ENCODE measurements at regions not wholly inside any gene's neighbourhood (a gene's known extent, or its start where the extent isn't known, plus 50 kb on each side); places are given as distances from the start of the nearest gene placed in this dataset.

DNA sequence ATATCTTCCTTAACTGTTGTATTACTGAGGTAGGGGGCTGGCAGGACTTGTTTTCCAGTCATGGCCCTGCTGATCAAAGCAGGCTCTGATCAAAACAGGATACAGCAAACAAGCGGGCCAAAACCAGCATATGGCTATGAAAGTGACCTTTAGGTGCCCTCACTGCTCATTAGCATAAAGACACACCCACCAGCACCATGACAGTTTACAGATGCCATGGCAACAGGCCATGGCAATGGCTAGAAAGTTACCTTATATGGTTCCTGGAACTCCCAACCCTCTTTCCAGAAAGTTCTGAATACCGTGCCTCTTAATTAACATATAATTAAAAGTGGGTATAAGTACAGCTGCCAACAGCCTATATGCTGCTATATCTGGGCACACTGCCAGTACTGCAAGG, 551.4 kb upstream of the SGCG start:
- H3K4me1 ChIP-seq (replicated peaks in 1 of 4; ENCODE audit: control insufficient read depth in 3 of 4, insufficient read depth in 4 of 4, low read length in 3 of 4), result no peaks in the 10 kb centered on the region
- no peak overlapping the region for H3K27ac ChIP-seq (ENCODE audit: low read depth, low read length)
- FAIRE-seq, result no peak
- no peak overlapping the region for H2AFZ ChIP-seq (ENCODE audit: low read length)
- 94% methylated on average over 2 of the region's 2 CpGs; no CpG with 5 or more reads in 1 of the 2 experiments for WGBS, 2 experiments (ENCODE audit: extremely low coverage in 1 of 2, insufficient coverage in 1 of 2, insufficient read length in 1 of 2, insufficient replicate concordance in 2 of 2, low coverage in 1 of 2, low lambda C conversion rate in 2 of 2, missing lambda C conversion rate in 1 of 2)
- ChIA-PET POLR2A (ENCODE audit: partially characterized antibody) (no interaction called here), CTCF (ENCODE audit: partially characterized antibody) (no interaction called here)
- H3K9ac ChIP-seq (replicated peaks in 1 of 4; ENCODE audit: extremely low read depth in 1 of 4, low read depth in 3 of 4, low read length in 3 of 4), result no peak overlapping the region
- no peak overlapping the region for H3K4me3 ChIP-seq (ENCODE audit: extremely low read depth in 1 of 4, insufficient read depth in 2 of 4, low read depth in 3 of 4, low read length in 4 of 4)
- H2AK5ac ChIP-seq (ENCODE audit: low read depth, low read length), result no peak overlapping the region
- H4K20me1 ChIP-seq (replicated peaks in 1 of 2; ENCODE audit: control insufficient read depth in 1 of 2, insufficient read depth in 2 of 2, low read length in 2 of 2), result no peaks in the 10 kb centered on the region
- no peak overlapping the region for H2BK120ac ChIP-seq (replicated peaks; ENCODE audit: low read depth, low read length)
- H4K8ac ChIP-seq (ENCODE audit: extremely low read depth, insufficient read depth, low read length), result no peak overlapping the region
- no peak overlapping the region for H2BK12ac ChIP-seq (ENCODE audit: low read depth, low read length)
- no peak overlapping the region for H3K14ac ChIP-seq (ENCODE audit: insufficient read length)
- no peak overlapping the region for H3K18ac ChIP-seq (ENCODE audit: extremely low read depth, low read length)
- no peak for DNase-seq (ENCODE audit: low read depth in 1 of 2, low spot score in 2 of 2)
- H2BK5ac ChIP-seq (ENCODE audit: low read depth, low read length), result no peak overlapping the region
- H3K56ac ChIP-seq (replicated peaks; ENCODE audit: insufficient read length, low read depth, low read length), result no peak overlapping the region
- no peaks in the 10 kb centered on the region for H3K79me1 ChIP-seq (ENCODE audit: low read depth, low read length)
- H3K23me2 ChIP-seq (ENCODE audit: low read depth, low read length), result no peaks in the 10 kb centered on the region
- H3K36me3 ChIP-seq (ENCODE audit: control insufficient read depth in 2 of 4, insufficient read depth in 4 of 4, low read length in 3 of 4), result no peaks in the 10 kb centered on the region
- H2BK20ac ChIP-seq (ENCODE audit: low read length), result no peak overlapping the region
- H3K27me3 ChIP-seq (replicated peaks in 1 of 4; ENCODE audit: control insufficient read depth in 3 of 4, extremely low read depth in 1 of 4, insufficient read depth in 3 of 4, low read length in 3 of 4), result no peaks in the 10 kb centered on the region
- no peak overlapping the region for H4K91ac ChIP-seq (replicated peaks; ENCODE audit: insufficient read length, low read length)
- 0 out of 4 replicates have a peak, but pooled peaks cover 0 to 4% of the 10 kb centered on the region in 2 experiments for H3K9me3 ChIP-seq (ENCODE audit: insufficient read depth in 2 of 2, low read depth in 1 of 2, low read length in 1 of 2)
- H2BK15ac ChIP-seq (ENCODE audit: low read length), result no peak overlapping the region
- no peaks in the 10 kb centered on the region for H3K79me2 ChIP-seq (ENCODE audit: control insufficient read depth in 1 of 2, insufficient read depth in 2 of 2, low read length in 2 of 2)
- H3K4ac ChIP-seq (replicated peaks; ENCODE audit: insufficient read length, low read depth, low read length), result no peak overlapping the region
- no peak overlapping the region for H3K23ac ChIP-seq (ENCODE audit: insufficient read length)
- H4K5ac ChIP-seq (ENCODE audit: insufficient read length, low read depth, low read length), result no peak overlapping the region
- no peak overlapping the region for H3K4me2 ChIP-seq (ENCODE audit: insufficient read depth in 1 of 2, low read depth in 2 of 2, low read length in 2 of 2)
- TF ChIP-seq RAD21 (IDR thresholded peaks at IDR 0.05 in 1 of 2, conservative IDR thresholded peaks at IDR 0.05 in 1 of 2; ENCODE audit: low read depth in 2 of 2, low read length in 2 of 2), result no peak
- TF ChIP-seq, protein P1, sequence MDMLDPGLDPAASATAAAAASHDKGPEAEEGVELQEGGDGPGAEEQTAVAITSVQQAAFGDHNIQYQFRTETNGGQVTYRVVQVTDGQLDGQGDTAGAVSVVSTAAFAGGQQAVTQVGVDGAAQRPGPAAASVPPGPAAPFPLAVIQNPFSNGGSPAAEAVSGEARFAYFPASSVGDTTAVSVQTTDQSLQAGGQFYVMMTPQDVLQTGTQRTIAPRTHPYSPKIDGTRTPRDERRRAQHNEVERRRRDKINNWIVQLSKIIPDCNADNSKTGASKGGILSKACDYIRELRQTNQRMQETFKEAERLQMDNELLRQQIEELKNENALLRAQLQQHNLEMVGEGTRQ (IDR thresholded peaks at IDR 0.05; ENCODE audit: low read length), result no peak
- TF ChIP-seq KDM5A (IDR thresholded peaks at IDR 0.05; ENCODE audit: low read length), result no peak
- TF ChIP-seq SP1 (IDR thresholded peaks at IDR 0.05; ENCODE audit: low read depth, low read length), result no peak
